ENCODE measurements at regions not wholly inside any gene's neighbourhood (a gene's known extent, or its start where the extent isn't known, plus 50 kb on each side); places are given as distances from the start of the nearest gene placed in this dataset.

GRCh38 chr12:98408681-98409080 lies 106.7 kb upstream of the TMPO start:
- WGBS, 2 donors, result 78% methylated on average over 4 of the region's 4 CpGs

GRCh38 chr12:98409548-98409947 lies 105.8 kb upstream of the TMPO start:
- WGBS, 2 donors, result 47 to 79% methylated on average over 1 of the region's 1 CpG
- Histone ChIP-seq H3K4me1 (ENCODE audit: control insufficient read depth in 2 of 2, insufficient read depth in 2 of 2, low read length in 1 of 2) (peaks cover 2 to 3% of the 10 kb centered on the region in 2 donors), H3K36me3 (ENCODE audit: control insufficient read depth in 2 of 2, insufficient read depth in 2 of 2, low read length in 1 of 2) (no peaks in the 10 kb centered on the region), H3K27me3 (ENCODE audit: control insufficient read depth in 1 of 2, insufficient read depth in 2 of 2, low read length in 2 of 2) (no peaks in the 10 kb centered on the region), H3K27ac (ENCODE audit: low read depth in 2 of 2, low read length in 1 of 2) (no peak overlapping the region), H3K4me3 (ENCODE audit: low read depth in 1 of 2, low read length in 2 of 2) (no peak overlapping the region), H3K9me3 (ENCODE audit: control insufficient read depth in 2 of 2, insufficient read depth in 1 of 2, low read depth in 1 of 2, low read length in 1 of 2) (peaks cover 0 to 2% of the 10 kb centered on the region in 2 donors)

More at GRCh38 chr12:98408681-98409080, 106.7 kb upstream of the TMPO start:
- H3K9me3 ChIP-seq (ENCODE audit: control insufficient read depth in 2 of 2, insufficient read depth in 1 of 2, low read depth in 1 of 2, low read length in 1 of 2), result peaks cover 0 to 2% of the 10 kb centered on the region in 2 donors
- peaks cover 2 to 3% of the 10 kb centered on the region in 2 donors for H3K4me1 ChIP-seq (ENCODE audit: control insufficient read depth in 2 of 2, insufficient read depth in 2 of 2, low read length in 1 of 2)
- H3K27ac ChIP-seq (ENCODE audit: low read depth in 2 of 2, low read length in 1 of 2), result no peak overlapping the region
- no peaks in the 10 kb centered on the region for H3K36me3 ChIP-seq (ENCODE audit: control insufficient read depth in 2 of 2, insufficient read depth in 2 of 2, low read length in 1 of 2)
- no peaks in the 10 kb centered on the region for H3K27me3 ChIP-seq (ENCODE audit: control insufficient read depth in 1 of 2, insufficient read depth in 2 of 2, low read length in 2 of 2)
- H3K4me3 ChIP-seq (ENCODE audit: low read depth in 1 of 2, low read length in 2 of 2), result no peak overlapping the region

GRCh38 chr12:98410356-98410755 lies 105.0 kb upstream of the TMPO start:
- Histone ChIP-seq H3K36me3 (ENCODE audit: control insufficient read depth in 2 of 2, insufficient read depth in 2 of 2, low read length in 1 of 2) (no peaks in the 10 kb centered on the region), H3K27me3 (ENCODE audit: control insufficient read depth in 1 of 2, insufficient read depth in 2 of 2, low read length in 2 of 2) (no peaks in the 10 kb centered on the region), H3K4me1 (ENCODE audit: control insufficient read depth in 2 of 2, insufficient read depth in 2 of 2, low read length in 1 of 2) (peaks cover 0 to 2% of the 10 kb centered on the region in 2 donors)

GRCh38 chr12:98416845-98417244 lies 98.5 kb upstream of the TMPO start:
- Histone ChIP-seq H3K27ac (ENCODE audit: low read depth in 2 of 2, low read length in 1 of 2) (no peak overlapping the region), H3K9me3 (ENCODE audit: control insufficient read depth in 2 of 2, insufficient read depth in 1 of 2, low read depth in 1 of 2, low read length in 1 of 2) (no peaks in the 10 kb centered on the region), H3K4me1 (ENCODE audit: control insufficient read depth in 2 of 2, insufficient read depth in 2 of 2, low read length in 1 of 2) (peaks cover 0 to 2% of the 10 kb centered on the region in 2 donors), H3K4me3 (ENCODE audit: low read depth in 1 of 2, low read length in 2 of 2) (no peak overlapping the region), H3K36me3 (ENCODE audit: control insufficient read depth in 2 of 2, insufficient read depth in 2 of 2, low read length in 1 of 2) (no peaks in the 10 kb centered on the region), H3K27me3 (ENCODE audit: control insufficient read depth in 1 of 2, insufficient read depth in 2 of 2, low read length in 2 of 2) (no peaks in the 10 kb centered on the region)
- WGBS, 2 donors, result 66 to 76% methylated on average over 4 of the region's 4 CpGs

More at GRCh38 chr12:98410356-98410755, 105.0 kb upstream of the TMPO start:
- H3K4me3 ChIP-seq (ENCODE audit: low read depth in 1 of 2, low read length in 2 of 2), result no peak overlapping the region
- no peak overlapping the region for H3K27ac ChIP-seq (ENCODE audit: low read depth in 2 of 2, low read length in 1 of 2)
- peaks cover 0 to 2% of the 10 kb centered on the region in 2 donors for H3K9me3 ChIP-seq (ENCODE audit: control insufficient read depth in 2 of 2, insufficient read depth in 1 of 2, low read depth in 1 of 2, low read length in 1 of 2)

- no peaks in the 10 kb centered on the region for H3K36me3 ChIP-seq (ENCODE audit: control insufficient read depth in 2 of 2, insufficient read depth in 2 of 2, low read length in 1 of 2)
- no peaks in the 10 kb centered on the region for H3K27me3 ChIP-seq (ENCODE audit: control insufficient read depth in 1 of 2, insufficient read depth in 2 of 2, low read length in 2 of 2)
- WGBS, 2 donors, result 86 to 94% methylated on average over 2 of the region's 2 CpGs
- peaks cover 0 to 2% of the 10 kb centered on the region in 2 donors for H3K4me1 ChIP-seq (ENCODE audit: control insufficient read depth in 2 of 2, insufficient read depth in 2 of 2, low read length in 1 of 2)
- H3K27ac ChIP-seq (ENCODE audit: low read depth in 2 of 2, low read length in 1 of 2), result no peak overlapping the region
- H3K4me3 ChIP-seq (ENCODE audit: low read depth in 1 of 2, low read length in 2 of 2), result no peak overlapping the region
- H3K9me3 ChIP-seq (ENCODE audit: control insufficient read depth in 2 of 2, insufficient read depth in 1 of 2, low read depth in 1 of 2, low read length in 1 of 2), result no peaks in the 10 kb centered on the region
Measured at GRCh38 chr12:98417266-98417665, 98.1 kb upstream of the TMPO start.

GRCh38 chr12:98418357-98419075 lies 96.9 kb upstream of the TMPO start:
- Histone ChIP-seq H3K36me3 (ENCODE audit: control insufficient read depth in 2 of 2, insufficient read depth in 2 of 2, low read length in 1 of 2) (no peaks in the 10 kb centered on the region), H3K4me1 (ENCODE audit: control insufficient read depth in 2 of 2, insufficient read depth in 2 of 2, low read length in 1 of 2) (peaks cover 0 to 2% of the 10 kb centered on the region in 2 donors), H3K27ac (ENCODE audit: low read depth in 2 of 2, low read length in 1 of 2) (peak overlapping the region; percentile 66 to 84), H3K4me3 (ENCODE audit: low read depth in 1 of 2, low read length in 2 of 2) (no peak overlapping the region), H3K9me3 (ENCODE audit: control insufficient read depth in 2 of 2, insufficient read depth in 1 of 2, low read depth in 1 of 2, low read length in 1 of 2) (no peaks in the 10 kb centered on the region), H3K27me3 (ENCODE audit: control insufficient read depth in 1 of 2, insufficient read depth in 2 of 2, low read length in 2 of 2) (no peaks in the 10 kb centered on the region)
- 13 to 30% methylated on average over 7 of the region's 7 CpGs for WGBS, 2 donors

- peak overlapping the region in 1 of 2 donors; percentile 45 for H3K27ac ChIP-seq (ENCODE audit: low read depth in 2 of 2, low read length in 1 of 2)
- H3K4me1 ChIP-seq (ENCODE audit: control insufficient read depth in 2 of 2, insufficient read depth in 2 of 2, low read length in 1 of 2), result peaks cover 0 to 2% of the 10 kb centered on the region in 2 donors
- H3K36me3 ChIP-seq (ENCODE audit: control insufficient read depth in 2 of 2, insufficient read depth in 2 of 2, low read length in 1 of 2), result no peaks in the 10 kb centered on the region
- H3K9me3 ChIP-seq (ENCODE audit: control insufficient read depth in 2 of 2, insufficient read depth in 1 of 2, low read depth in 1 of 2, low read length in 1 of 2), result no peaks in the 10 kb centered on the region
- no peak overlapping the region for H3K4me3 ChIP-seq (ENCODE audit: low read depth in 1 of 2, low read length in 2 of 2)
- WGBS, 2 donors, result 56 to 60% methylated on average over 9 of the region's 9 CpGs
- H3K27me3 ChIP-seq (ENCODE audit: control insufficient read depth in 1 of 2, insufficient read depth in 2 of 2, low read length in 2 of 2), result no peaks in the 10 kb centered on the region
Measured at GRCh38 chr12:98419081-98419794, 96.2 kb upstream of the TMPO start.

- Histone ChIP-seq H3K4me1 (ENCODE audit: control insufficient read depth in 2 of 2, insufficient read depth in 2 of 2, low read length in 1 of 2) (peaks cover 0 to 2% of the 10 kb centered on the region in 2 donors), H3K27ac (ENCODE audit: low read depth in 2 of 2, low read length in 1 of 2) (no peak overlapping the region), H3K9me3 (ENCODE audit: control insufficient read depth in 2 of 2, insufficient read depth in 1 of 2, low read depth in 1 of 2, low read length in 1 of 2) (no peaks in the 10 kb centered on the region), H3K36me3 (ENCODE audit: control insufficient read depth in 2 of 2, insufficient read depth in 2 of 2, low read length in 1 of 2) (no peaks in the 10 kb centered on the region), H3K4me3 (ENCODE audit: low read depth in 1 of 2, low read length in 2 of 2) (no peak overlapping the region), H3K27me3 (ENCODE audit: control insufficient read depth in 1 of 2, insufficient read depth in 2 of 2, low read length in 2 of 2) (no peaks in the 10 kb centered on the region)
- 82 to 84% methylated on average over 16 of the region's 16 CpGs for WGBS, 2 donors
Measured at GRCh38 chr12:98419795-98420404, 95.5 kb upstream of the TMPO start.

- Histone ChIP-seq H3K36me3 (ENCODE audit: control insufficient read depth in 2 of 2, insufficient read depth in 2 of 2, low read length in 1 of 2) (no peaks in the 10 kb centered on the region), H3K27me3 (ENCODE audit: control insufficient read depth in 1 of 2, insufficient read depth in 2 of 2, low read length in 2 of 2) (no peaks in the 10 kb centered on the region), H3K27ac (ENCODE audit: low read depth in 2 of 2, low read length in 1 of 2) (no peak overlapping the region), H3K4me1 (ENCODE audit: control insufficient read depth in 2 of 2, insufficient read depth in 2 of 2, low read length in 1 of 2) (peaks cover 0 to 2% of the 10 kb centered on the region in 2 donors), H3K4me3 (ENCODE audit: low read depth in 1 of 2, low read length in 2 of 2) (no peak overlapping the region), H3K9me3 (ENCODE audit: control insufficient read depth in 2 of 2, insufficient read depth in 1 of 2, low read depth in 1 of 2, low read length in 1 of 2) (no peaks in the 10 kb centered on the region)
- 62 to 68% methylated on average over 6 of the region's 6 CpGs for WGBS, 2 donors
Measured at GRCh38 chr12:98420461-98420860, 94.9 kb upstream of the TMPO start.

All from esophagus (tissue), 2 donors.